Fibroblast of the aortic adventitia (primary cell): ENCODE measurements at regions not wholly inside any gene's neighbourhood (a gene's known extent, or its start where the extent isn't known, plus 50 kb on each side); places are given as distances from the start of the nearest gene placed in this dataset.

Source experiments
- DNase-seq: peaks from one replicate; pipeline ENCODE4 v3.0.0-alpha.2; 2010; ENCODE audit warnings: low read depth
- H3K4me3 ChIP-seq: 2 replicates; pipeline ENCODE4 v1.5.1; 2011; ENCODE audit warnings: low read depth, mild to moderate bottlenecking, control low read depth, low read length, moderate library complexity
- CTCF ChIP-seq: IDR thresholded peaks from 2 replicates; pipeline ENCODE4 v1.5.1; 2011; ENCODE audit warnings: mild to moderate bottlenecking, low read length, control low read depth, inconsistent platforms; ENCODE audit not compliant: insufficient read depth

GRCh38 chr4:100716416-100716815 lies 198.6 kb upstream of the EMCN start:
- TF ChIP-seq CTCF: no peak
- no peak overlapping the region for H3K4me3 ChIP-seq
- DNase-seq: no peak

GRCh38 chr4:100708776-100709175 lies 191.0 kb upstream of the EMCN start:
- TF ChIP-seq CTCF: no peak
- no peak overlapping the region for H3K4me3 ChIP-seq

GRCh38 chr4:100707786-100708185 lies 190.0 kb upstream of the EMCN start:
- no peak for TF ChIP-seq CTCF
- H3K4me3 ChIP-seq: no peak overlapping the region
- peak; percentile 33 for DNase-seq

More at GRCh38 chr4:100708776-100709175, 191.0 kb upstream of the EMCN start:
- DNase-seq: no peak

GRCh38 chr4:100696531-100696930 lies 178.7 kb upstream of the EMCN start:
- no peak for TF ChIP-seq CTCF
- DNase-seq: no peak

GRCh38 chr4:100695871-100696270 lies 178.0 kb upstream of the EMCN start:
- TF ChIP-seq CTCF: no peak
- no peak overlapping the region for H3K4me3 ChIP-seq
- DNase-seq: no peak

More at GRCh38 chr4:100696531-100696930, 178.7 kb upstream of the EMCN start:
- H3K4me3 ChIP-seq: no peak overlapping the region

GRCh38 chr4:100695039-100695654 lies 177.3 kb upstream of the EMCN start:
- no peak overlapping the region for H3K4me3 ChIP-seq
- no peak for DNase-seq
- no peak for TF ChIP-seq CTCF

- no peak for TF ChIP-seq CTCF
- no peak overlapping the region for H3K4me3 ChIP-seq
- no peak for DNase-seq
Observed at GRCh38 chr4:100694467-100694866, 176.6 kb upstream of the EMCN start.
